ENCODE measurements at regions not wholly inside any gene's neighbourhood (a gene's known extent, or its start where the extent isn't known, plus 50 kb on each side); places are given as distances from the start of the nearest gene placed in this dataset.

GRCh38 chr1:209158851-209159250, 424.7 kb upstream of the CAMK1G start:
- intact Hi-C loops (cut with micrococcal nuclease; ENCODE audit: unreplicated experiment) = no loop called here
- H3K4me2 ChIP-seq (ENCODE audit: low read length) = no peak overlapping the region

GRCh38 chr1:209160230-209160629, 423.3 kb upstream of the CAMK1G start:
- no TSS peak for BruUV-seq (replicated peaks)
- no peak overlapping the region for H3K4me3 ChIP-seq (ENCODE audit: low read depth, low read length, poor library complexity, severe bottlenecking)
- ChIA-PET POLR2A (no interaction called here), CTCF (ENCODE audit: unreplicated experiment) (no interaction called here)
- no peak for DNase-seq (ENCODE audit: low spot score)
- no peak for TF ChIP-seq EZH2phosphoT487 (IDR thresholded peaks at IDR 0.05; ENCODE audit: borderline replicate concordance, low read depth, low read length)
- TF ChIP-seq, protein P1, sequence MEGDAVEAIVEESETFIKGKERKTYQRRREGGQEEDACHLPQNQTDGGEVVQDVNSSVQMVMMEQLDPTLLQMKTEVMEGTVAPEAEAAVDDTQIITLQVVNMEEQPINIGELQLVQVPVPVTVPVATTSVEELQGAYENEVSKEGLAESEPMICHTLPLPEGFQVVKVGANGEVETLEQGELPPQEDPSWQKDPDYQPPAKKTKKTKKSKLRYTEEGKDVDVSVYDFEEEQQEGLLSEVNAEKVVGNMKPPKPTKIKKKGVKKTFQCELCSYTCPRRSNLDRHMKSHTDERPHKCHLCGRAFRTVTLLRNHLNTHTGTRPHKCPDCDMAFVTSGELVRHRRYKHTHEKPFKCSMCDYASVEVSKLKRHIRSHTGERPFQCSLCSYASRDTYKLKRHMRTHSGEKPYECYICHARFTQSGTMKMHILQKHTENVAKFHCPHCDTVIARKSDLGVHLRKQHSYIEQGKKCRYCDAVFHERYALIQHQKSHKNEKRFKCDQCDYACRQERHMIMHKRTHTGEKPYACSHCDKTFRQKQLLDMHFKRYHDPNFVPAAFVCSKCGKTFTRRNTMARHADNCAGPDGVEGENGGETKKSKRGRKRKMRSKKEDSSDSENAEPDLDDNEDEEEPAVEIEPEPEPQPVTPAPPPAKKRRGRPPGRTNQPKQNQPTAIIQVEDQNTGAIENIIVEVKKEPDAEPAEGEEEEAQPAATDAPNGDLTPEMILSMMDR (conservative IDR thresholded peaks at IDR 0.05; ENCODE audit: low read length) = no peak
- intact Hi-C loops (cut with micrococcal nuclease; ENCODE audit: unreplicated experiment) = no loop called here
- H3K9me2 ChIP-seq (ENCODE audit: insufficient read depth, low read length) = no peaks in the 10 kb centered on the region
- no peak overlapping the region for H3K27ac ChIP-seq (ENCODE audit: low read depth, low read length, poor library complexity, severe bottlenecking)
- H3K4me2 ChIP-seq (ENCODE audit: low read length) = no peak overlapping the region
- H3K79me2 ChIP-seq (ENCODE audit: insufficient read depth, low read depth, low read length) = no peaks in the 10 kb centered on the region
- H2AFZ ChIP-seq (ENCODE audit: low read length) = no peak overlapping the region
- H4K20me1 ChIP-seq (ENCODE audit: insufficient read depth, low read length) = no peaks in the 10 kb centered on the region
- H3K36me3 ChIP-seq (ENCODE audit: insufficient read depth, low read length) = no peaks in the 10 kb centered on the region
- no peaks in the 10 kb centered on the region for H3K9me3 ChIP-seq (ENCODE audit: low read length)
- no peaks in the 10 kb centered on the region for H3K4me1 ChIP-seq (ENCODE audit: insufficient read depth, low read length, poor library complexity, severe bottlenecking)

More at GRCh38 chr1:209158851-209159250, 424.7 kb upstream of the CAMK1G start:
- no peak overlapping the region for H2AFZ ChIP-seq (ENCODE audit: low read length)
- TF ChIP-seq, protein P1 (conservative IDR thresholded peaks at IDR 0.05; ENCODE audit: low read length) = no peak
- no peak for TF ChIP-seq EZH2phosphoT487 (IDR thresholded peaks at IDR 0.05; ENCODE audit: borderline replicate concordance, low read depth, low read length)
- no peak overlapping the region for H3K27ac ChIP-seq (ENCODE audit: low read depth, low read length, poor library complexity, severe bottlenecking)
- no peaks in the 10 kb centered on the region for H3K36me3 ChIP-seq (ENCODE audit: insufficient read depth, low read length)
- no peaks in the 10 kb centered on the region for H4K20me1 ChIP-seq (ENCODE audit: insufficient read depth, low read length)
- H3K4me1 ChIP-seq (ENCODE audit: insufficient read depth, low read length, poor library complexity, severe bottlenecking) = no peaks in the 10 kb centered on the region
- no TSS peak for BruUV-seq (replicated peaks)
- no peaks in the 10 kb centered on the region for H3K9me3 ChIP-seq (ENCODE audit: low read length)
- H3K9me2 ChIP-seq (ENCODE audit: insufficient read depth, low read length) = no peaks in the 10 kb centered on the region
- ChIA-PET CTCF (ENCODE audit: unreplicated experiment) (no interaction called here), POLR2A (interaction anchor here (0.6 kb wide), 1 partner anchor 1431 kb away, joined by 3 read pairs; no protein-coding TSS in a partner anchor)
- DNase-seq (ENCODE audit: low spot score) = no peak
- H3K4me3 ChIP-seq (ENCODE audit: low read depth, low read length, poor library complexity, severe bottlenecking) = no peak overlapping the region
- H3K79me2 ChIP-seq (ENCODE audit: insufficient read depth, low read depth, low read length) = no peaks in the 10 kb centered on the region

GRCh38 chr1:209162651-209163050, 420.9 kb upstream of the CAMK1G start:
- Histone ChIP-seq H3K4me3 (ENCODE audit: low read depth, low read length, poor library complexity, severe bottlenecking) (no peak overlapping the region), H3K79me2 (ENCODE audit: insufficient read depth, low read depth, low read length) (no peaks in the 10 kb centered on the region), H3K4me2 (ENCODE audit: low read length) (no peak overlapping the region), H3K9me2 (ENCODE audit: insufficient read depth, low read length) (no peaks in the 10 kb centered on the region), H3K9me3 (ENCODE audit: low read length) (no peaks in the 10 kb centered on the region), H3K27ac (ENCODE audit: low read depth, low read length, poor library complexity, severe bottlenecking) (no peak overlapping the region), H2AFZ (ENCODE audit: low read length) (no peak overlapping the region), H4K20me1 (ENCODE audit: insufficient read depth, low read length) (no peaks in the 10 kb centered on the region), H3K36me3 (ENCODE audit: insufficient read depth, low read length) (no peaks in the 10 kb centered on the region), H3K4me1 (ENCODE audit: insufficient read depth, low read length, poor library complexity, severe bottlenecking) (no peaks in the 10 kb centered on the region)
- POLR2A ChIA-PET = no interaction called here
- DNase-seq (ENCODE audit: low spot score) = no peak
- no peak for TF ChIP-seq EZH2phosphoT487 (IDR thresholded peaks at IDR 0.05; ENCODE audit: borderline replicate concordance, low read depth, low read length)
- TF ChIP-seq, protein P1 (conservative IDR thresholded peaks at IDR 0.05; ENCODE audit: low read length) = no peak
- BruUV-seq (replicated peaks) = no TSS peak
- intact Hi-C loops (cut with micrococcal nuclease; ENCODE audit: unreplicated experiment) = no loop called here
- CTCF ChIA-PET (ENCODE audit: unreplicated experiment) = no interaction called here
